ENCODE measurements at regions not wholly inside any gene's neighbourhood (a gene's known extent, or its start where the extent isn't known, plus 50 kb on each side); places are given as distances from the start of the nearest gene placed in this dataset.
"Not testable (repeated sequence)": the region's sequence is repeated elsewhere in the genome, so short reads cannot be mapped to it uniquely, and the experiment has no call there.

GRCh38 chr6:15110726-15111354 is 135.0 kb upstream of the JARID2 start:
- Histone ChIP-seq H3K4me3 (ENCODE audit: severe bottlenecking) (no peak overlapping the region), H3K4me1 (ENCODE audit: insufficient read depth, poor library complexity, severe bottlenecking) (no peaks in the 10 kb centered on the region), H3K27ac (ENCODE audit: poor library complexity, severe bottlenecking) (no peak overlapping the region), H3K36me3 (ENCODE audit: low read depth) (no peaks in the 10 kb centered on the region), H3K27me3 (ENCODE audit: insufficient read depth, poor library complexity, severe bottlenecking) (no peaks in the 10 kb centered on the region), H3K9me3 (ENCODE audit: severe bottlenecking) (no peaks in the 10 kb centered on the region)
- no peak for DNase-seq (ENCODE audit: low spot score)
- no peak for ATAC-seq (ENCODE audit: low read depth)
- TF ChIP-seq CTCF (IDR thresholded peaks at IDR 0.05; ENCODE audit: poor library complexity, severe bottlenecking): no peak

DNA sequence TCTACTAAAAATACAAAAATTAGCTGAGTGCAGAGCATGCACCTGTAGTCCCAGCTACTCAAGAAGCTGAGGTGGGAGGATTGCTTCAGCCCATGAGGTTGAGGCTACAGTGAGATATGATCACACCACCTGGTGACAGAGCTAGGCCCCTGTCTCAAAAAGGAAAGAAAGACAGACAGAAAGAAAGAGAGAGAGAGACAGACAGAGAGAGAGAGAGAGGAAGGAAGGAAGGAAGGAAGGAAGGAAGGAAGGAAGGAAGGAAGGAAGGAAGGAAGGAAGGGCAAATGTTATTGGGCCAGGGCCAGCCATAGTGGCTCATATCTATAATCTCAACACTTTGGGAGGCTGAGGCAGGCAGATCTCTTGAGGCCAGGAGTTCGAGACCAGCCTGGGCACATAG is 134.3 kb upstream of the JARID2 start:
- DNase-seq (ENCODE audit: low spot score); H3K27ac ChIP-seq (ENCODE audit: poor library complexity, severe bottlenecking); H3K36me3 ChIP-seq (ENCODE audit: low read depth); H3K4me3 ChIP-seq (ENCODE audit: severe bottlenecking); H3K27me3 ChIP-seq (ENCODE audit: insufficient read depth, poor library complexity, severe bottlenecking); H3K4me1 ChIP-seq (ENCODE audit: insufficient read depth, poor library complexity, severe bottlenecking); H3K9me3 ChIP-seq (ENCODE audit: severe bottlenecking); ATAC-seq (ENCODE audit: low read depth): not testable (repeated sequence)

- no peak for DNase-seq (ENCODE audit: low spot score)
Measured at GRCh38 chr6:15113587-15113986, 132.3 kb upstream of the JARID2 start.

GRCh38 chr6:15114061-15114460 is 131.8 kb upstream of the JARID2 start:
- Histone ChIP-seq H3K36me3 (ENCODE audit: low read depth) (no peaks in the 10 kb centered on the region), H3K27ac (ENCODE audit: poor library complexity, severe bottlenecking) (no peak overlapping the region), H3K9me3 (ENCODE audit: severe bottlenecking) (no peaks in the 10 kb centered on the region), H3K27me3 (ENCODE audit: insufficient read depth, poor library complexity, severe bottlenecking) (no peaks in the 10 kb centered on the region), H3K4me1 (ENCODE audit: insufficient read depth, poor library complexity, severe bottlenecking) (no peaks in the 10 kb centered on the region), H3K4me3 (ENCODE audit: severe bottlenecking) (no peak overlapping the region)
- ATAC-seq (ENCODE audit: low read depth) (no peak), DNase-seq (ENCODE audit: low spot score) (no peak)
- no peak for TF ChIP-seq CTCF (IDR thresholded peaks at IDR 0.05; ENCODE audit: poor library complexity, severe bottlenecking)

More at GRCh38 chr6:15113587-15113986, 132.3 kb upstream of the JARID2 start:
- Histone ChIP-seq H3K36me3 (ENCODE audit: low read depth) (no peaks in the 10 kb centered on the region), H3K4me3 (ENCODE audit: severe bottlenecking) (no peak overlapping the region), H3K9me3 (ENCODE audit: severe bottlenecking) (no peaks in the 10 kb centered on the region), H3K4me1 (ENCODE audit: insufficient read depth, poor library complexity, severe bottlenecking) (no peaks in the 10 kb centered on the region), H3K27me3 (ENCODE audit: insufficient read depth, poor library complexity, severe bottlenecking) (no peaks in the 10 kb centered on the region), H3K27ac (ENCODE audit: poor library complexity, severe bottlenecking) (no peak overlapping the region)
- TF ChIP-seq CTCF (IDR thresholded peaks at IDR 0.05; ENCODE audit: poor library complexity, severe bottlenecking): no peak
- no peak for ATAC-seq (ENCODE audit: low read depth)

DNA sequence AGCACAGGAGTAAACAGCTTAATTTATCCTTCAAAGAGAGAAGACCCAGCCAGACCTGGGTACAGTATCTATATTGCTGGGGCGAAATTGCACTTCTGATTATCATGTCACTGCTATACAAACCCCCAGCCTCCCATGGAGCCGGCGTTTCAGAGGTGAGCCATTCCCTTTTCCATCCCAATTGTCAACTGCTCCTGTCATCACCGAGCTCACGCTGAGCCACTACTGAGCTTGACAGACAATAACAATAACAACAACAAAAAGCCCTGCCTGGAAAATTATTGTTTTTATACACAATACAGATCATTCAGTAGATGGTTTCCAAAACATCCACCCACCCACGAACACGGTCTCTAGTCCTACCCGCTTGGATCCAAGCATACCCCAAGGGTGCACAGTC is 129.0 kb upstream of the JARID2 start:
- Histone ChIP-seq H3K27ac (ENCODE audit: poor library complexity, severe bottlenecking) (no peak overlapping the region), H3K4me1 (ENCODE audit: insufficient read depth, poor library complexity, severe bottlenecking) (no peaks in the 10 kb centered on the region), H3K4me3 (ENCODE audit: severe bottlenecking) (no peak overlapping the region), H3K36me3 (ENCODE audit: low read depth) (no peaks in the 10 kb centered on the region), H3K9me3 (ENCODE audit: severe bottlenecking) (no peaks in the 10 kb centered on the region), H3K27me3 (ENCODE audit: insufficient read depth, poor library complexity, severe bottlenecking) (no peaks in the 10 kb centered on the region)
- no peak for DNase-seq (ENCODE audit: low spot score)
- no peak for ATAC-seq (ENCODE audit: low read depth)
- no peak for TF ChIP-seq CTCF (IDR thresholded peaks at IDR 0.05; ENCODE audit: poor library complexity, severe bottlenecking)
